HG03439 (cell line): ENCODE measurements at regions not wholly inside any gene's neighbourhood (a gene's known extent, or its start where the extent isn't known, plus 50 kb on each side); places are given as distances from the start of the nearest gene placed in this dataset.

ENCODE experiments used
- ATAC-seq: cut with Tn5 transposase; IDR thresholded peaks from one replicate; pipeline ENCODE4 v1.9.1; 2021; ENCODE audit warnings: mild to moderate bottlenecking, moderate library complexity; ENCODE audit not compliant: unreplicated experiment

GRCh38 chr2:65522922-65523321, 90.5 kb upstream of the SPRED2 start:
- ATAC-seq: no peak

DNA sequence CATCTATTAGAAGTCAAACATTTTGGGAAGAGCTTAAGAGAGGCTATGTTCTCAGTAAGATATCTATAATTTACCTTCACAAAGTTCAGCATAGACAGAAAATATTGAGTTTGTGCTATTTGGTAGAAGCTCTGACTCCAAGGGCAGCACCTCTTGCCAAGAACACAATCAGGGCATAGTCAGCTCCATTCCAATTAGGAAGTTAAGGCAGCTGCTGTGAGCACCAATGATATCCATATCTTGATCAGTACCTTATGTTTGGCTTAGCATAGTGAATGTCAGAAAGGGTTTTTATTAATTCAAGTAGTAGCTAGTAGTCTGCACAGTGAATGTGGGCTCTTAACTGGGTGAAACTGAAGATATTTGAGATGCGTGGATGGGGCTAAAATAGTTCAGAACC, 86.4 kb upstream of the SPRED2 start:
- no peak for ATAC-seq

- no peak for ATAC-seq
Observed at GRCh38 chr2:65514555-65515195, 82.3 kb upstream of the SPRED2 start.

DNA sequence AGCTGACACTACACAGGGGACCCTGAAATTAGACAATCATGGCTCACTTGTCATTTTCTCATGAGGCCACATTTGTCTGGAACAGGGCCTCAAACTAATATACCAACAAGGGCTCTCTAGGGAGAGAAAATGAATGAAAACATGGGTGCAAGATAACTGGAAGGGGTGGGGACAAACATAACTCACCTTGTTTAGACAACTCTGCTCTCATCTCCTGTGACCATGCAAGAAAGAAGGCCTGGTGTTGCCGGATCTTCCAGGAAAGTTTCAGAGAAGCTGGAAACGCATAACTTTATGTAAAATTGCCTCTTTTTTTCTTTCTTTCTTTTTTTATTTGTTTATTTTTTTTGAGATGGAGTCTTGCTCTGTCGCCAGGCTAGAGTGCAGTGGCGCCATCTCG, 80.4 kb upstream of the SPRED2 start:
- no peak for ATAC-seq

GRCh38 chr2:65511306-65511705, 78.9 kb upstream of the SPRED2 start:
- no peak for ATAC-seq

- no peak for ATAC-seq
Observed at GRCh38 chr2:65508225-65508624, 75.8 kb upstream of the SPRED2 start.

DNA sequence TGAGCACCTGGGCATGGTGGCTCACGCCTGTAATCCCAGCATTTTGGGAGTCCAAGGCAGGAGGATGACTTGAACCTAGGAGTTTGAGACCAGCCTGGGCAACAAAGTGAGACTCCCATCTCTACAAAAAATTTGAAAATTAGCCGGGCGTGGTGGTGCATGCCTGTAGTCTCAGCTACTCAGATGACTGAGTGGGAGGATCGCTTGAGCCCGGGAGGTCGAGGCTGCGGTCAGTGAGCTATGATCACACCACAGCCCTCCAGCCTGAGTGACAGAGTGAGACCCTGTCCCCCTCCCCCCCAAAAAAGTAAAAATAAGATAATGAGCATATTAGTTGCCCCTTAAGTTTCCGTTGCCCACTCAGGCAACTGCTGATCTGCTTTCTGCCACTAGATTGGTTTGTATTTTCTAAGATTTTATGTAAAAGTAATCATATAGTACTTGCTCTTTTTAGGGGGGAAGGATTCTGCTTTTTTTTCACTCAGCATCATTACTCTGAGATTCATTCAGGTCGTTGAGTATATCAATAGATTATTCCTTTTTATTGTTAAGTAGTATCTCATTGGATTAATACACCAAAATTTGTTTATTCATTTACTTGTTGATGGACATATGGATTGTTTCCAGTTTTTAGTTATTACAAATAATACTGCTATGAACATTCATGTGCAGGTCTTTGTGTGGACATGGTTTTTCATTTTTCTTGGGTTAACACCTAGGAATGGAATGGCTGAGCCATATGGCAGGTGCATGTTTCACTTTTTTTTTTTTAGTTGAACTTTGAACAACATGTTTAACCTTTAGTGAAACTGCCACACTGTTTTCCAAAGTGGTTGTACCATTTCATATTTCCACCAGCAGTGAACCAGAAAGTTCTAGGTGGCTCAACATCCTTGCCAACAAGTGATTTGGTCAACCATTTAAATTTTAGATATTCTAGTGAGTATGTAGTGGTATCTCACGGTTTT, 75.0 kb upstream of the SPRED2 start:
- ATAC-seq: no peak

- no peak for ATAC-seq
Observed at GRCh38 chr2:65504814-65505697, 72.7 kb upstream of the SPRED2 start.

- no peak for ATAC-seq
Observed at GRCh38 chr2:65504201-65504600, 71.8 kb upstream of the SPRED2 start.

GRCh38 chr2:65503746-65504145, 71.3 kb upstream of the SPRED2 start:
- no peak for ATAC-seq

- no peak for ATAC-seq
Observed at GRCh38 chr2:65501836-65502235, 69.4 kb upstream of the SPRED2 start.

- ATAC-seq: peak; percentile 55
Observed at GRCh38 chr2:65501074-65501473, 68.7 kb upstream of the SPRED2 start.

DNA sequence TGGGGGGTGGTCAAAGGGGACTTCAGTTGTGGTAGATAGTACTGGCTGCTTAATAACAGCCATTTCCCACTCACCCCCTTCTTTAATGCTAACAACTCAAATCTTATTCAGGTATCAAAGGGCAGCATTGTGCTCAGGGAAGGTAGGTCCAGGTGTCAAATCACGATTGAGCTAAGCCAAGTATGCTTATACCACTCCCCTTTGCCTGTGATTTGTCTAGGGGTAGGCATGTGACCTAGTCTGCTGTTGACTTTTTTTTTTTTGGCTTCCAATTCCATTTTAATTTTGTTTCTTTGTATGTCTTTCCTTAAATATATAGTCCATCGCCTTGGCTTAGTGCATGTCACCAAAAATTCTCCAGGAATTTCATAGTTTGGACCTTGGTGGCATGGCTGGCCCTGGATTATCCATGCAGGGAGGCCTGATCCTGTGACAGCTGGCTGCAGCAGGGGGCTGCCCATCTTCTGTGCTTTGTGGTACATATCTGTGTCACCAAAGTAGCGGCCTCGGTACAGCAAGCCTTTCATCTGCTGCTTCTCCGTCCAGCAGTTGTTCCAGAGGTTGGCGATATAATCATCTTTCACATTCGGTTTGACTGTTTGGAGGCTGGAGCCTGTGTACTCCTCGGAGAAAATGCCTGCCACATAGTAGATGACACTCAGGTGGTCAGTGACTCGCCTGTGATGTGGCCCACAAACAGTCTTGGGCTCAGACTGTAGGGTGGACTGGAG, 68.1 kb upstream of the SPRED2 start:
- ATAC-seq: peak; percentile 70

- no peak for ATAC-seq
Observed at GRCh38 chr2:65499216-65499615, 66.8 kb upstream of the SPRED2 start.

GRCh38 chr2:65498396-65498795, 66.0 kb upstream of the SPRED2 start:
- ATAC-seq: no peak

DNA sequence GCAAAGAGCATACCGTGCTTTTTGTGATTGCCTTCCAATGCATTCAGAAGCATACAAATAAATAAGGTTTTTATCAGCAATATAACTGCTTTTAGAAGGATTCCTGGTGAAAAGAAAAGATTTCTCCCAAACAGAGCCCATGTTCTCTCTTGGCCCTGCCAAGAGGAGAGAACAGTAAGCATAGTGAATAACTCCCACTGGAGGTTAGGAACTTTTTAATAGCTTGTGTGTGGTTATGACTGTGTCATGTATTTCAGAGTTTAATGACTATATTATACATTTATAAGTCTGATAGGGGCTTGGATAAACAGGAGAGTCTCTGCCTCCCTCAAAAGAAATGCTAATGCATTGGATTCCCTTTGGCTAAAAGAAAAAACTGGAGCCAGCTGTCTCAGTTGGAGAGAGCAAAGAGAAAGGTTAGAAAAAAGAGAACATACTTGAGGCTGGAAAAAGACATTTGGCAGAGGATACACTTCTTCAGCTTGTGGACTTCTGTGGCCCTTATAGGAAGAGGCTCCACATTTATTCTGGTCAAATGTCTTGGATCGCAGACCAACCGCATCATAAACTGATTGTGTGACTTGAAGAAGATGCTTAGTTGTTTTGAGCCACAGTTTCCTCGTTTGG, 63.0 kb upstream of the SPRED2 start:
- no peak for ATAC-seq

GRCh38 chr2:65494078-65494477, 61.7 kb upstream of the SPRED2 start:
- no peak for ATAC-seq

DNA sequence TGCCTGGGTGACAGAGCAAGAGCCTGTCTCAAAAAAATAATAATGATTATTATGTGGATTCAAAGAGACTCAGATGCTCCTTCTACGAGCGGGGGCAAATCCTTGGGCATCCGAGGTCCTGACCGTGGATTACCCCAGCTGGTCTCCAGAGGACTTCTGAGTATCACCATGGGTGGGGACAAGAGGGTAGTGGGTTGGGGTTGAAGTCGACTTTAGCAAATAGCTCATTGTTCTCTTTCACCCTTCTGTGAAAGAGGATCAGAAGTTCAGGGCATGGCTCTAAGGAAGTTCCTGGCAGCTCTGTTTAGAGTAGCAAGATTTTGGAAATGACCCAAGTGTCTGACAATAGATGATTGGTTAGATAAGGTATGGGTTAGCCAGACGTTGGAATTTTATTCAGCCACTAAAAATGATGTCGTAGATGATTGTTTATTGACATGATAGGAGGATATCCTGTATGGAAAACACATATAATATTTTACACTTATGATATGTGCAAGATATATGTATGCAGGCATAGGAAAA, 59.0 kb upstream of the SPRED2 start:
- ATAC-seq: no peak

DNA sequence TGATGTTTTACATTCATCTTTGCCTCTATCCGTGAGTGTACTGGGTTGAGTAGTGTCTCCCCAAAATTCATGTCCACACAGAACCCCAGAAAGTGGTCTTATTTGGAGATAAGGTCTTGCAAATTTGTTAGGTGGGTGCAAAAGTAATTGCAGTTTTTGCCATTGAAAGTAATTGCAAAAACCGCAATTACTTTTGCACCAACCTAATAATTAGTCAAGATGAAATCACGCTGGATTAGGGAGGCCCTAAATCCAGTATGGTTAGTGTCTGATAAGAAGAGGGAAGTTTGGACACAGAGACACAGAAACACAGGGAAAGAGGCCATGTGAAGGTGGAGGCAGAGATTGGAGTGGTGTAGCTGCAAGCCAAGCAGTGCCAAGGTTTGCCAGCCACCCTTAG, 57.8 kb upstream of the SPRED2 start:
- no peak for ATAC-seq

DNA sequence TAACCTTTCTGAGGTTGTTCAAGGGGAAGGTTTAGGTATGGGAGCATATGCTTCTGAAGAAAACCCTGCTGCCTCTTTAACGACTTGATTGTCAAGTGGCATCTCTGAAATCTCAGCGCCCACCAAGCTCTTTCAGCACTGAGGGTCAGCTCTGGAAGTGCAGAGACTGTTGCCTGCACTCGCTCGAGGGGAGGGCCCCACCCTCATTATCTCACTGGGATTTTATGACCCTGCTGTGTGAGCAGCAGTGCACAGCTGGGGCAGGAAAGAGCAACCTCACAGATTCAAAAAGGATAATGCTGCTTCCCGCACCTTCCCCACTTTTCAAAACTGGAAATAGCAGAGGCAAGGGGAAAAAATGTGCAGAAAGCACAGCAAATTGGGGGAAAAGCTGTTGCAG, 56.9 kb upstream of the SPRED2 start:
- no peak for ATAC-seq
